Middle frontal gyrus (tissue), 1 donor: ENCODE measurements at regions not wholly inside any gene's neighbourhood (a gene's known extent, or its start where the extent isn't known, plus 50 kb on each side); places are given as distances from the start of the nearest gene placed in this dataset.

ENCODE experiments used
- DNase-seq: peaks from one replicate; pipeline ENCODE4 v3.0.0-alpha.2; 2015; ENCODE audit warnings: low spot score; ENCODE audit errors: extremely low spot score

DNA sequence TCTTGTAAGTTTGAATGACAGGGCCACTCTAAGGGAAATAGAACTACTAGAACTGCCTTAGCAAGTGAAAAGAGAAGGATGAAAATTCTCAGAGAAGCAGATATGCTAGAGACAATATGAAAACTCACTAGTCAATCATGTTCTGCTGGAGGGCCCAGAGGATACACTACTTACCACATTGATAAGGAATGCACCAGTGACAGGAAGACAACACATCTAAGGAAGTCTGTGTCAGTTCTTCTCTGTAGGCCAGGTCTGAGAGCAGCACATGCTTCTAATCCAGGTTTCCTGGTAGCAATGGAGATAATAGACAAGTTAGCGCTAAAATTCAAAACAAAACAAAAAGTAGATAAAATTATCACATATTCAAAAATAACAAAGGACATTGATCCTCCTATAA is 235.2 kb upstream of the AKR1E2 start:
- no peak for DNase-seq

DNA sequence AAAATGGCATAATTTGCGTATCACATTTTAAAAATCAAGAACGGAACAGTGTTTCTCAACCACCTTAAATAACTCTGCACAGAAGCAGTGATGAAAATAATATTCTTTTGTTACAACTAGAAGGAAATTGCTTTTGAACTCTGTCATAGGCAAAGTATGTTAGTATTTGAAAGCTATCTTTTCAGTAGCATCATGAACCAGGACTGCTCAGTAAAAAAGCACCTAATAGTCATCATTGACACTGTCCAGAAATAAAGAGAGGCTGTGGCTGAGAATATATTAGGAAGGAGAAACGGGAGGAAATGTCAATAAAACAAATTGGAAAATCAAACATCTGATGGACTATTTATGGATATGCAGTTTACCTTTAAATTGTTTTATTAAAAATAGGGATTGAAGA is 237.2 kb upstream of the AKR1E2 start:
- no peak for DNase-seq

DNA sequence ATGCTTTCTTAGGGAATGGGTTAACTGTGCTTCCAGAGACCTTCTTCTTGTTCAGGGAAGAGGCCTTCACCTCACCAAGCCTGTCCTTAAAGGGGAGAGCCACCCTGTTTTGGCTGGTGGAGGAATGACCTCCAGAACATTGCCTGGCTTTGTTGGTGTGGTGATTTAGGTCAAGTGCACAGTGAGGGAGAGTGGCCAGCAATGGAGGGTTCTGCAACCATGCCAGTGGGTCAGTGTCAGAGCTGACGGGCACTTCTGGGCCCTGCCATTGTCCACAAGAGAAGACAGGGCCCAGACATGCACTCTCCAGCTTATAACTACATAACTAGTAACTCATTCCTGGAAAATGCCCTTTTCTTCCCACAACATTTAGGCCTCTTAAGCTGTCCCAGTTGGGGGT is 238.5 kb upstream of the AKR1E2 start:
- DNase-seq, result no peak

DNA sequence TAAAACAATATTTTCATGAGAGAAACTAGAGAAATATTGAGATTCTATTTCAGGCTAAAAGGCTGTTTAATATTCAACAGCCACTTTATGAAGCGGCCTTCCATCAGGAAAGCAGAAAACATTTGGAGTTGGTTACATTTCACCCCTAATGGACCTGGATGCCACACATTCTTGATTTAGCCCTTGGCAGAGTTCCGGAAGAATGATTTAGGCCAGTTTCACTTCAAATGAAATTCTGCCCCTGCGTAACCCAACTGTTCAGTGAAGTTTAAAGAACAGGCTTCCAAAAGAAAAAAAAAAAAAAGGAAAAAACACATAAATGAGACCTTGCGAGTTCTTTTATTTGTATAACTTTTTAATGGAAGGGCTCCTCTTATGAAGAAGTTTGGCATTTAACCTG is 239.2 kb upstream of the AKR1E2 start:
- no peak for DNase-seq

DNA sequence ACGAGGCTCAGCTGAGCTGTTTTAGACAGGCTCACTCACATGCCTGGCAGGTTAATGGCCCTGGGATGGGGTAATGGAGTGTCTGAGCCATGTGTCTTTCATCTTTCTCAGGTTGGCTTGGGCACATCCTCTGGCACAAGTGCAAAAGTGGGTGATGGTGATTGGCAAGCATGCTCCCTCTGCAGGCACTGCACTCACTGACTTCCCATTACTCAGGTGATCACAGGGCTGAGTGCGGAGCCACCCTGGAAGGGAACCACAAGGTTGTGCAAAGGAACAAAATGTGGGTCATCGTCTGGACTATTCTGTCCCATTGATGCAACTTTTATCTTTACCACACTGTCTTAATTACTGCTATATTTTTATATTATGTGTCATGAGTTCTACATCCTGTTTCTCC is 244.1 kb upstream of the AKR1E2 start:
- DNase-seq, result no peak

DNA sequence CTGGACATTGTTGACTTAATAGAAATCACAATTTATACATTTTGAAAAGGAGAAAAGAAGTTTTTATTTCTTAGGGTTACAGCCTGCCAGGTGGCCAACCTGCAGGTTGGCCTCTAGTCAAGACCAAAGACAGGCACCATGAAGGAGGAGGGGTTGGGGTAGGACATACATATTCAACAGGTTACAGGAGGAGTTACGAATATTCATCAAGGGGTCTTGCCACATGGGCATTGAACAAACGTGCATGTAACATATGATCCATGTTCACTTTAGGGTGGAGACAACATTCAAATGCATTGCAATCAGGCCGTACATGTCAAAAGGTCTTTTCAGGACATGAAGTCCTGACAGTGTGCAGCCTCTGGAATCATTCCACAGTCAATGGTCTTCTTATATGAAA is 246.2 kb upstream of the AKR1E2 start:
- no peak for DNase-seq

DNA sequence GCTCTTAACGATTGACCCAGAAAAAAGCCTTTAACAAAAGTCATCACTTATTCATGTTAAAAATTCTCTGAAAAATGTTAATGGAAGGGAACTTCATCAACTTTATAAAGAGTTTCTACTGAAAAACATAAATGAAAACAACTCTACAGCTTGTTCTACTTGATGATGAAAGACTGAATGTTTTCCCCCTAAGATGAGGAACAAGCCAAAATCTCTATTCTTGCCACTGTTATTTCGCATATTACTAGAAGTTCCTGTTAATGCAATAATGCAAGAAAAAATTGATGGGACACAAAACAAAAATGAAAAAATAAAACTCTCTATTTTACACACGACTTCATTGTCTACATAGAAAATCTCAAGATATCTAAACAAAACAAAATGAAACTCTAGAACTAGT is 249.8 kb upstream of the AKR1E2 start:
- DNase-seq, result no peak

DNA sequence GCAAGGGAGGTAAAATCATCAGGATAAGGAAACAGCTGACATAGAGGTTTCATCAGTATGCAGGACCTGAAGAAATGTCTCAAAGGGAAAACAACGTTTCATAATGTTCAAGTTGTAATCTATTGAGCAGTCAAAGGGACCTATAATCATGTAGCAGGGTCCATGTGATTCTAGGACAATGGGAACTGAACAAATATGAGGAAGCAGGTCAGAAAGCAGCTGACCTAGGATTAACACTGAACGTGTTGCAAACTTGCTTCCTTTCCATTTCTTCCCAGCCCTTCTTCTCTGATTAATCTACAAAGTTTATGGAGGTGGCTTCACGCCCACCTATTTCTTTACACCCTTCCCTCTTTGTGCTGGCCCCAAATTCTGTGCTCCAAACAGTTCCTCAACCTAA is 256.9 kb upstream of the AKR1E2 start:
- DNase-seq, result no peak

DNA sequence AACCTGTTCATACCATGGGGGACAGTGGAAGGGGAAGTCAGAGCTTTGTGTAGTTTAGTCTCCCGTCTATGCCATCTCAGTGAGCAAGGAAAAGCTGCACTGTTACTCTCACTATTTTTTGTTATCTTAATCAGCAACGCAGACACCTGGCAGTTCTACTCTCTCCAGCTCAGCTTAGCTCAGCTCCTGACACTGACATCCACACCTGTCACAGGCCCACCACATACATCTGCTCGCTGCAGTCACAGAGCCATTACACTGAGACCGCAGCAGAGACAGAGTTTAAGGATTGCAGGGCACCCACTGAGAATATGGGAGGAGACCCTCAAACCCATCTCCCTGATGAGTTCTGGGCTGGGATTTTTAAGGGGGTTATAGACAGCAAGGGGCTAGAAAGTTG is 257.3 kb upstream of the AKR1E2 start:
- DNase-seq, result no peak

DNA sequence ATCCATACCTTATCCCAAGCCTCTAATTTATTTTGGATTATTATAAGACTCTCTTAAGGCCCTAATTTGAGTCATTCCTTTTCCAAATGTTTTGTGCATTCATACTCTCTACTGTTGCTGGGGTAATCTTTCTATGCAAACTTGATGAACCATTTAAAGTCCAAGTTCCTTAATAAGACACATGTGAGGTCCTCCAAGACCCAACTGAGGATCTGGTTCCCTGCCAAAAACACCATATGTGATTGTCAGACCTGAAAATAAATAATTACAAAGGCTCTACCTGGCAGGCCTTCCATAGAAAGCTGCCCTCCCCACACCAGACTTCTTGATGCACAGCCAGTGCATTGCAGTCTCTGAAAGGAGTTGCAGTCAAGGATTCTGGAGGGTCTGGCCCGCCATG is 257.9 kb upstream of the AKR1E2 start:
- no peak for DNase-seq

DNA sequence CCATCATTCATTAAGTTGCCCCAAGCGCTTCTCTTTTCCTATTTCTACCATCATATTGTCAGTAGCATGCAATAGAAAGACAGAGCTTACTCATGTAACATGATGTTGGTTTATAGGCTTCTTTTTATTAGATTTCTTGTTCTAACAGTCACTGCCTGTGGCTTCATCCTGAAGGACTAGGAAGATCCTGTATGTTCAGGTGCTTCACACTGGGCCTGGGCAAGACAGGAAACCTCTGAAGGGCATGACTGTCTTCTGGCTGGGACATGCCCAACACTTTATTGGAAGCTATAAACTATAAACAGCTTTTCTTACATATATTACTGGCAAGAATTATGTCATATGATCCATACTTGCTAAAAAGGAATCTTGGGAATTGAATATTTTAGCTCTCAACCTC is 258.4 kb upstream of the AKR1E2 start:
- DNase-seq, result no peak

DNA sequence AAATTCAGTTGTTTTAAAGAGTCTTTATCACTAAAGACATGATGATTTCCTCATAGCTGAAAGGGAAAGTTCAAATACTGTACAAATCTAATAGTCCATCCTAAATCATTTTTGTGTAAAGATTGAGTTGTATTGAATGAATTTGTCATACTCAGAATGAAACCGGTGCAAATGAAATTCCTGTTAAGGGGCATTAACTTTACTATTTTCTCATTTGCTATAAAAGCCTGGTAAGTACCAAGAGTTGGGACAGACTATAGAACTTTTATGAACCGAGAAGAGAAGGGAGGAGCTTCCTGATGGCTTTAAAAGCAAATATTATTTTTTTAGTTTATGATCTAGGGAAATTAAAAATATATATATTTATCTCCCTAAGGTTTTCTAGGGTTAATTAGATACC is 260.0 kb upstream of the AKR1E2 start:
- no peak for DNase-seq

DNA sequence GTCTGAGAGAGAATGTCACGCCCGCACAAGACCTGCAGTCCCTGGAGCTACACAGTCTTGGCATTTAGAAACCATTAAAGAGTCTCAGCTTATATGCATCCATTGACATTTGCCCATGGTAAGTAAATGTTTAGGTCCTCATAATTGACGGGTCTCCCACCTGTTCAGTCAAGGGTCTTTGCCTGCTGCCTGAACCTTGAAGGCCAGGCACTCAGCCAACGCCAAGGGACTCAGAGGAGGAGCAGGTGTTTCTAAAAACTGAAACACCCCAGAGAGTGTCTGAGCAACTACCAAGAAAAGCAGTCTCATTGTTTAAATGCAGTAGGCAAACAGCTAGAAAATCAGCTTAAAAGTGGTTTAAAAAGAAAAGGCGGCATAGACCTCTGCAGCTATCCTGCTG is 264.7 kb upstream of the AKR1E2 start:
- DNase-seq, result no peak

DNA sequence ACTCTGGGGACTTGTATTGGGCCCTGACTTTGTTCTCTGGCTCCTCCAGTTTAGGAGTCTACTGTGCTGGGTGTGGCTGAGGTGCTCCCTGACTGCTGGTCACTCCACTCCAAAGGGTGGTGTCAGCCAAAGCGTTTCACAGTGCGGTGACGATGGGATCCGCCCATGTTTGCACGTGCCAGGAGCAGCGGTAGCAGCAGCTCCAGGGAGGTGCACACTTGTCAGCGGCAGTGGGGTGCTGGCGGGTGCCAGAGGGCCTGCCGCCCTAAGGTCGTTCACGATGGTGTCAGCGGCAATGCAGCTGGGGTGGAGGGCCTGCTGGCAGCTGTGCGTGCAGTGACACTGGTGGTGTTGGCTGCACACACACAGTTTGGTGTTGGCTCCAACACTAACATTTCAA is 268.5 kb upstream of the AKR1E2 start:
- DNase-seq, result no peak

DNA sequence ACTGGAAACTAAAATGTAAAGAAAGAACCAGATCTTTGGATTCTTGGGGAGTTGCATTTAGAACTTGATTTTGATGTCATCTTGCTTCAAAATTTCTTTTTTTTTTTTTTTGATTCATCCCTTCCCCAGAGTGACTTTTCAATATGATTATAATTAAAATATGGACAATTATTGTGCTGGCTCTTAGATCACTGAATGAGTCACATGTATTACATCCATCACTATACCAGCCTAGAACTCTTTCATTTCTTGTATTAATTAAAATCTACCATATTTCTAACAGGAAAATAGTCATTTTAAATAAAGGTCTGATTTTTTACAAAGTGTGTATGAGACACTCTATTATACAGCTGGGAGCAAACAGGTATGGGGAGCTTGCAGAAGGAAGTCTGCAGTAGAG is 269.5 kb upstream of the AKR1E2 start:
- no peak for DNase-seq

DNA sequence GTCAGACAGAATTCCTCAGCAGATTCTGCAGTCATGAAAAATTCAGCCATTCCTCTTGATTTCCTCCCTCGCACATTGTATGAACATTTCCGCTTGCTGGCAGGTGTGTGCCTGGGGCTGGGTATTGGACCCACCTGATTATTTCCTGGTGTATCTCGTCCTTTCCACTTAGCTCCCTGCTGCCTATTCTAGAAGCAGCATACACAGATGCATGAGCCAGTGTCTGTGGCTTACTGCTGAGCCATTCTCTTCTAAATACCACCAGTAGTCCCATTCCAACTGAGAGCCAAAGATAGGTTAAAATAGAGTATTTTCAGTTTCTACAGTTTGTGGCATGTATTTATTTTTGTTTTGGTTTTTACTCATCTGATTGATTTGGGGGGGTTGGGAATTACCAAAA is 270.1 kb upstream of the AKR1E2 start:
- no peak for DNase-seq

DNA sequence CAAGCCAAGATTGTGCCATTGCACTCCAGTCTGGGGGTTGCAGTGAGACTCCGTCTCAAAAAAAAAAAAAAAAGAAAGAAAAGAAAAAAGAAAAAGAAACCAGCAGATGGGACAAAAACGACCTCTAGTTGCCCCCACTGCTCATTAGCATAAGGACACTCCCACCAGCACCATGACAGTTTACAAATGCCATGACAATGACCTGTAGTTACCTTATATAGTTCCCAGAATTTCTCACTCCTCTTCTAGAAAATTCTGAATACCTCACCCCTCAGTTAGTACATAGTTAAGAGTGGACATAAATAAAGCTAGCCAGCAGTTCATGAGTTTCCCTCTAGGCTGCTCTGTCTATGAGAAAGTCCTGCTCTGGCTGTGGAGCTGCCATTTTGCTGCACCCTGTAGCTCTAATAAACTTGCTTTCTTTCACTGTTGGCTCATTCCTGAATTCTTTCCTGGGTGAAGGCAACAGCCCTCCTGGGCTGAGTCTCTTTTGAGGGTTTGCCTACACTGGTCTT is 276.8 kb upstream of the AKR1E2 start:
- no peak for DNase-seq

DNA sequence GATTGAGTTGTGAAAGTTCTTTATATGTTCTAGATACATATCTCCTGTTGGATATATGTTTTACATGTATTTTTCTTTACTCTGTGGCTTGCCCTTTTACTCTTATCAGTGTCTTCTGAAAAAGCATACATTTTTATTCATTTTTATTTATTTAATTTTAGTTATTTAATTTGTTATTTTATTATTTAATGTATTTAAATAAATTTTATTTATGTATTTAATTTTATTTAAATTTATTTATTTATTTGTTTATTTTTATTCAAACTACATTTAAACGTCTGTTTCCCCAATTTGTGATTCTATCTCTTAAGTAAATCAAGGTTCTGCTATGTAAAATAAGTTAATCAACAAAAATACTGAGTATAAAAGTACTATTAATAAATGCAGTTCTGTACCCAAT is 279.1 kb upstream of the AKR1E2 start:
- no peak for DNase-seq

DNA sequence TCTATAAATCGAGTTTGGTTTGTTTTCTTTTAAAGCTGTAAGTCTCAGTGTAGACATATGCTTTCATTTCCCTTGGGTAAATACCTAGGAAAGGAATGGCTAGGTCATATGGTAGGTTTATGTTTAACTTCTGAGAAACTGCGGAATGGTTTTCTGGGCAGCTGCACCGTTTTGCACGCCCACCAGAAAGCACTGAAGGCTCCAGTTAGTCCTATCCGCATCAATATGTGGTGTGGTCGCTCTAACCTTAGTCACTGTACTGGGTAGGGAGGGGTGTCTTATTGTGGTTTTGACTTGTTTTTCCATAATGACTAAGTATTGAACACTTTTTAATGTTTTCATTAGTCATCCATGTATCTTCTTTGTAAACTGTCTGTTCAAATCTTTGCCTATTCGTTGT is 279.5 kb upstream of the AKR1E2 start:
- no peak for DNase-seq

DNA sequence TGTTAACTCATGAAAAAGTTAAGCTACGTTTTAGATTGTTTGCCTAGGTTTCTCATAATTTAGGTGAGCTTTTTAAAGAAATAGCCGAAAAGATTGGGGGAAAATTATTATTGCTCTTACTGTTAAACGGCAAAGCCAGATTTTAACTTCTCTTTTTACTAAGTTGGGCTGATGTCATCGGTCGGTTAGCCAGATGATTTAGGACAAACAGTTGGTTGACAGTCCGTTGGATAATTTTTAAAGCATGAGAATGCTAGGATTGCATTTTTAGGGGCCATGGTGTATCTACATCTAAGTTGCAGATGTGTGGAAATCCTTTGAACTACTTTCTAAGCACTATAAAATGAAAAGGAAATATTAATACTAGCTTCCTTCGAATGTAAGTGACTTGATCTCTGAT is 280.9 kb upstream of the AKR1E2 start:
- no peak for DNase-seq

DNA sequence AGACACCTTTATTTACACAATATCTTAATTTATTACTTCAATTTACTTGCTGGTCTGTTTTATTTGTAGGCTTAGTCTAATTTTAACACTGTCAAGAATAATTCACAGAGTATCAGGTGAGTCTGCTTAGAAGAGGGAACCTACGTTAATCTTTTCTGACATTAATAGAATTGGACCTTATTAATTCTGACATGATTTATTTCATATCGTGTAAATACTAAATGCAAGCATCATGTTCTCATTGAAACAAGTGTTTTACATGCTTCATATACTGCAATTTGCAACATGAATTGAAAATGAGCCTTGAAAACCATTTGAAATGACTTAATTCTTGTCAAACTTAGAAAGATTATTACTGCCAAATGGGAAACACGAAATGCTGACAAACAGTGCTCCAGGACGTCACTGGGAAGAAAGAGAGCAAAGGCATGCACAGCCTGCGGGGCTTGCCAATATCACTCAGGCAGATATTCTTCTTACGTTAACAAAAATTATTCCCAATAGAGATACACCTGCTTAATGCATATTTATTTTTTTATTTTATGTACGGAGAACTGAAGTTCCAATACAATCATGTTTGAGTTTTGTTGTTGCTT is 282.0 kb upstream of the AKR1E2 start:
- DNase-seq, result no peak

DNA sequence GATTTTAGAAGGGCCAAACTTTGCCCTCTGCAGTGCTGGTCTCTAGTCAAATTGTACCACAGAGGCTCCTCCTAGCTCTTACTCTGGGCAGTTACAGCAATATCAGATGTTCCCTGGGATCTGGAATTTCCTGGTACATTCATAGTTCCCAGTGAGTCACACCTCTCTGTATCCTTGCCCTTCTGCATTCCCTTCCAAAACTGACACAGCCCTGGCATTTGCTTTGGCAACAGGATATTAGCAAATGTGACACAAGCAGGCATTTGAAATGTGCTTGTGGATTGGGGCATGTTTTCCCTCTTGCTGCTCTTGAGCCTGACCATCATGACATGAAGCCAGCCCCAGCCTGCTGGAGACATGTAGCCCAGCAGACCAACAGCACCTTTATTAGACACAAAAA is 284.7 kb upstream of the AKR1E2 start:
- DNase-seq, result no peak

DNA sequence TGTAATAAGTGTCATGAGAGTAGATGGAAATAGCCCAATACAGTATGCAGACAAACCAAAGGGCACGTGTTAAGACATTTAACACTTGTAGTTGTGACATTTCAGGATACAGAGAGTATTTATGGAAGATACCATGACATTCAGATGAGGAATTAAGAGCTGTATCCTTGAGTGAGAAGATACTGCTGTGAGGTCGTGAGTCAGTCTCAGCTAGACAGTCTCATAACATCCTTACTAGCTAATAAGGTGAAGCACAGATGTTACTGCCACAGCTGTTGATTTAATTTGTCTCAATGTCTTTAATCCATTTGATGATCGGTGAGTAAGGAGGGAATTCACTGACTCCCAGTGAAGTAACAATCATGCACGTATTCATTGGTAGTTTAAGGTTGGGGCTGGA is 288.0 kb upstream of the AKR1E2 start:
- DNase-seq, result no peak

DNA sequence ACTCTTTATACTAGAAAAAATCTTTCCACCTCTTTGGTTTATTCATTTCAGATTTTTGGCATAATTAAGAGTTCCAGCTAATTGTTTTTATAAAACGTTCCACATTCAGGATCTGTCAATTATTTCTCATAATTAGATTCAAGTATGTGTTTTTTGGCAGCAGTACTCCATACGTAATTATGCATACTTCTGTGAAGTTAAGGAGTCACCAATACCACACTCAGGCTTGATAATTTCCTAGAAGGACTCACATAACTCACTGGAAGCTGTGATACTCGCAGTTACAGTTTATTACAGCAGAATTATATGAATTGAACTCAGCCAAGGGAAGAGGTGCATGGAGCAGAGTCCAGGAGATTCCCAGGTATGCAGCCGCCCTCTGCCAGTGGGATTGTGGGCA is 290.5 kb upstream of the AKR1E2 start:
- DNase-seq, result no peak
